ENCODE measurements at regions not wholly inside any gene's neighbourhood (a gene's known extent, or its start where the extent isn't known, plus 50 kb on each side); places are given as distances from the start of the nearest gene placed in this dataset.

DNA sequence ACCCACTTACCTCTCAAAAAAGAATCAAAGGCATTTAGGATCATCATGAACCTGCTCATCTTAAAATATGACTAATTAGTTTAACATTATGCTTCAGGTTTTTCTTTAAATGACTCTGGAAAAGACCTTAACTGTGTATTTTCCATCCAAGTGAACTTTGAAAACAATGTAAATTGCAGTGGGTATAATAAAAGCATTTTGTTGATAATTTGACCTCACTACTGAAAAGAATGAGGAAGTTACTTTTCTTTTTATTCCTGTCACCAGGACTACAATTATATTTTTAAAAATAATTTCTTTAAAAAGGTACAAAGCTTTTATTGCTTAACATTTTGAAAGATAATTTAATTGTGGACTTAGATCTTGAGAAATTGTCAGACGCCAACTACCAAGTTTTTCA, 249.9 kb downstream of the ALX1 start:
- no peak overlapping the region for H3K4me3 ChIP-seq (ENCODE audit: low read depth, low read length)
- TF ChIP-seq, protein P1, sequence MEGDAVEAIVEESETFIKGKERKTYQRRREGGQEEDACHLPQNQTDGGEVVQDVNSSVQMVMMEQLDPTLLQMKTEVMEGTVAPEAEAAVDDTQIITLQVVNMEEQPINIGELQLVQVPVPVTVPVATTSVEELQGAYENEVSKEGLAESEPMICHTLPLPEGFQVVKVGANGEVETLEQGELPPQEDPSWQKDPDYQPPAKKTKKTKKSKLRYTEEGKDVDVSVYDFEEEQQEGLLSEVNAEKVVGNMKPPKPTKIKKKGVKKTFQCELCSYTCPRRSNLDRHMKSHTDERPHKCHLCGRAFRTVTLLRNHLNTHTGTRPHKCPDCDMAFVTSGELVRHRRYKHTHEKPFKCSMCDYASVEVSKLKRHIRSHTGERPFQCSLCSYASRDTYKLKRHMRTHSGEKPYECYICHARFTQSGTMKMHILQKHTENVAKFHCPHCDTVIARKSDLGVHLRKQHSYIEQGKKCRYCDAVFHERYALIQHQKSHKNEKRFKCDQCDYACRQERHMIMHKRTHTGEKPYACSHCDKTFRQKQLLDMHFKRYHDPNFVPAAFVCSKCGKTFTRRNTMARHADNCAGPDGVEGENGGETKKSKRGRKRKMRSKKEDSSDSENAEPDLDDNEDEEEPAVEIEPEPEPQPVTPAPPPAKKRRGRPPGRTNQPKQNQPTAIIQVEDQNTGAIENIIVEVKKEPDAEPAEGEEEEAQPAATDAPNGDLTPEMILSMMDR (IDR thresholded peaks at IDR 0.05; ENCODE audit: low read depth, low read length, missing control alignments) = no peak
- in situ Hi-C loops (cut with HindIII; ENCODE audit: low sequenced_read_pairs) = no loop called here
- no peak for DNase-seq (ENCODE audit: low read depth)

DNA sequence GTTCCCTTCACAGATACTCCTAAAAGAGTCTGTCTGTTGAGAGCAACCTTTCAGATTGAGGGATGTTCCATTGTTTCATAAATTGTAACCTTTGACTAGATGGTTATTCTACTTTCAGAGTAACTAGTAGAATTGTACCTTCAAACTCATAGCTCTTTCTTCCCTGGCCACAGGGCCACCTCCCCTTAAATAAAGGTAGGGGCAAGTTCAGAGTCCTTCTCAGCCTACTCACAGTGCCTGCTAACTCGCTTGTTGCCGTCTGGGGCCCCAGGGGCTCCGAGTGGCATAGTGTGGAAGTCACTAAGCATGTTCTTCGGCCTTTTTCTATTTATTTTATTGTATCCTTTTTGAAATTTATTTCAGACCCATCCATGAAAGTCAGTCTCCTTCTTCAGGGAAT, 250.4 kb downstream of the ALX1 start:
- TF ChIP-seq, protein P1 (IDR thresholded peaks at IDR 0.05; ENCODE audit: low read depth, low read length, missing control alignments) = no peak
- in situ Hi-C loops (cut with HindIII; ENCODE audit: low sequenced_read_pairs) = no loop called here
- no peak overlapping the region for H3K4me3 ChIP-seq (ENCODE audit: low read depth, low read length)
- no peak for DNase-seq (ENCODE audit: low read depth)

DNA sequence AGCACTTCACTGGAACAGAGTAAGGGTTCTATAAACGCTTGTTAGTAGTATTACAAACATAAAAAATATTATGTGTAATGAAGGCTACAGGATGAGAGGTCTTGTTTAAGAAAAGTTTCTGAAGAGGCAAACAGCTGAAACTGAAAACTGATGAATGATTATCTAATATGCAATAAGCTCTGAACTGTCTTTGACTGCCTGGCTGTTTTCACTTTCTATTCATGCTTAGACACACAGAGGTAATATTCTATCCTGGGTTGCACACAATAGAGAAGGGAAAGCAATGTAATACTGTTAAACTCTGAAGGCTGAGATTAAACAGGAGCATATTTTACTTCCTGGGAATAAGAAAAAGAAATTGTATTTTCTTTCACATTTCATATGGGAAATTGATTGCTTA, 251.3 kb downstream of the ALX1 start:
- no peak for DNase-seq (ENCODE audit: low read depth)
- TF ChIP-seq, protein P1 (IDR thresholded peaks at IDR 0.05; ENCODE audit: low read depth, low read length, missing control alignments) = no peak
- H3K4me3 ChIP-seq (ENCODE audit: low read depth, low read length) = no peak overlapping the region
- in situ Hi-C loops (cut with HindIII; ENCODE audit: low sequenced_read_pairs) = no loop called here

DNA sequence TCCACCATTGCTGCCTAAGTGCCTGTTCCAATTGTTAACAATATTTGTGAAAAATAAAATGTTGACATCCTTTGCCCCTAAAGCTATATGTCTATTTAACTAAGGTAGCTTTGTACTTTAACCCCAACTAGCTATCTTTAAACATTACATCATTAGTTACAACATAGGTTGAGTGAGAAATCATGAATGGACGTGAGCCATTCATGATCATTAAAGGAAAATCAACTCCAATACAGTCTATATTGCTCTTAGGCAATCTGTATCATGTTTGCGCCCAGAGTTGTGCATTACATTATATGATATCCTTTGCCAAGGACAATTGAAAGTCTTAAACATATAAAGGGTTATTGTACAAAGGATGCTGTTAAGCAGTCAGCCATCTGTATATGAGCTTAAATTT, 269.6 kb downstream of the ALX1 start:
- H3K4me3 ChIP-seq (ENCODE audit: low read depth, low read length) = no peak overlapping the region
- no peak for DNase-seq (ENCODE audit: low read depth)
- TF ChIP-seq, protein P1 (IDR thresholded peaks at IDR 0.05; ENCODE audit: low read depth, low read length, missing control alignments) = no peak
- in situ Hi-C loops (cut with HindIII; ENCODE audit: low sequenced_read_pairs) = loop anchor here (25.0 kb wide), 1 partner anchor 313 kb away; the partner anchor contains the start of gene NTS

DNA sequence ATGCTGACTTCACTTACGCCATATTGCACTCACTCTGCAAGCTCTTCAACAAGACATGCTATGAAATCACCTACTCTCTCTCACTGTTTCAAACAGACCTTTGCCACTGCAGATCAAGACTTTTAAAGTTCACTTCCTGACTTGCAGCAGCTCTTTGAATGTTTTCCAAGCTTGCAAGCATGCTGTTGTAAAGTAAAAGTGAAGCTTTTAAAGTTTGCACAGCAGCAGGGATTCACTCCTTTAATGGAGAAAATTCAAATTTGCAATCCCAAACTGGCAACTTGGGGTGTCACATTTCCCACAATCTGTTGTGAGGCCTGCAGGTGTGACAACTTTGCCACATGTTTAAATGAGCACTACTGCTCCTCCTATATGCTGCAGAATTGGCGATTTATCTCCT, 270.9 kb downstream of the ALX1 start:
- TF ChIP-seq, protein P1 (IDR thresholded peaks at IDR 0.05; ENCODE audit: low read depth, low read length, missing control alignments) = no peak
- no peak overlapping the region for H3K4me3 ChIP-seq (ENCODE audit: low read depth, low read length)
- no peak for DNase-seq (ENCODE audit: low read depth)
- in situ Hi-C loops (cut with HindIII; ENCODE audit: low sequenced_read_pairs) = loop anchor here (25.0 kb wide), 1 partner anchor 311 kb away; the partner anchor contains the start of gene NTS

DNA sequence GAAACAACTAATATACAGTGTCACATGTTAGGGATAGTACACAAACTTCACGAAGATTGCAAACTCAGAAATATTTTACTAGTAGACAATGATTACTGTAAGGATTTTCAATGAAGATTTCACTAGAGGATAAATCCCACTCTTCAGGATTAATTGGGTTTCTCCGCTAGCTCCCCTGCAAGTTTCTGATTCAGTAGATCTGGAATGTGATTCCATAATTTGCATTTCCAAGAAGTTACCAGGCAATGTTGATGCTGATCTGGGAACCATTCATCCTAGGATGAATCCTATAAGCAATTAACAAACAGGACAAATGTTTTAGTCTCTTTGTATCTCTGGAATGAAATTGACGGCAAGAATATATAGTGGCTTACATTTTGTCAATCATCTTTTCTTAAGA, 272.4 kb downstream of the ALX1 start:
- peak; percentile 9 for DNase-seq (ENCODE audit: low read depth)
- TF ChIP-seq, protein P1 (IDR thresholded peaks at IDR 0.05; ENCODE audit: low read depth, low read length, missing control alignments) = no peak
- no peak overlapping the region for H3K4me3 ChIP-seq (ENCODE audit: low read depth, low read length)
- in situ Hi-C loops (cut with HindIII; ENCODE audit: low sequenced_read_pairs) = loop anchor here (25.0 kb wide), 1 partner anchor 310 kb away; the partner anchor contains the start of gene NTS
